Transverse colon (tissue), 4 donors: ENCODE measurements at regions not wholly inside any gene's neighbourhood (a gene's known extent, or its start where the extent isn't known, plus 50 kb on each side); places are given as distances from the start of the nearest gene placed in this dataset.

ENCODE experiments used
- CTCF ChIP-seq, 5 experiments: fragments of 200-600 bp in 3 of 5; fragments of 450-650 bp in 2 of 5; sonication (generic) in 3 of 5; IDR thresholded peaks; 1 replicate in 2 of 5; 2 replicates in 3 of 5; pipeline ENCODE4 v1.5.1; 2016 to 2017; ENCODE audit warnings: antibody characterized with exemption in 5 of 5, inconsistent platforms in 3 of 5, mild to moderate bottlenecking in 2 of 5, moderate library complexity in 1 of 5
- EP300 ChIP-seq: sonication (generic); formaldehyde crosslinking; IDR thresholded peaks from one replicate; pipeline ENCODE4 v1.6.1; 2017; ENCODE audit warnings: antibody characterized with exemption, low read depth
- POLR2AphosphoS5 ChIP-seq, 3 donors: sonication (generic); formaldehyde crosslinking; IDR thresholded peaks; one replicate each; pipeline ENCODE4 v1.6.1; 2016; ENCODE audit warnings: antibody characterized with exemption in 3 of 3

DNA sequence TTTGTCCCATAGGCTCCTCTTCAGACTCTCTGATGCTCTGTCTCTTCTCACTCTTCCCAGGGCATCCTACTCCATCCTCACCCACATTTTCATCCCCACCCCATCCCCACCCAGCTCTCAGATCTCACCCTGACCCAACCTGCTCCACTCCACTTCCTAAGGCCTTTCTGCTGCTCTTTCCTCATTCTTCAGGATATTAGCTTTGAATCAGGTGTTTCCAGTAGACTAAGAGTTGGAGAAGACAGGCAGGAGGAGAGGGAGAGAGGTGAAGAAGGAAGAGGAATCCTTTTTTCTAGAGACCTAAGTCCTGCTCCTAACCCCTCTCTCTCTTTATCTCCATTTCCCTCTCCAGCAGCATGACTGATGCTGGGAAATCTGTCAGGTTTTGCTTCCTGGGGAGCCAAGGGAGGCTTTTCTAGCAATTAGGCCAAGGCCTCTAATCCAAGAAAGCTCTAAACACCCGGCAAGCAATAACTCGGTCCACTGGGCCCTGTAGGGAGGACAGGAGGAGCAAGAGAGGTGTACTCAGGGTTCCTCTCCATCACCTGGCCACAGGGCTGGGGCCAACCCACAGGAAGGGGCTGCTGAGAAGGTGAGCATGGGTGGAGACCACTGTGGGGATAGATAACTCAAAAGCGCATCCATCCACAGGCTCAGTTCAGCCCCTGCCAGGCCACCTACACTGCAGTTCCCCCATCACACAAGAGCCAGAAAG, 133.3 kb downstream of the TMEM132E start:
- TF ChIP-seq CTCF (IDR thresholded peaks at IDR 0.05) (no peak), EP300 (no peak), POLR2AphosphoS5 (IDR thresholded peaks at IDR 0.05) (no peak)
